Activated T-cell treated with anti-CD3 and anti-CD28 coated beads for 4 hours (primary cell): ENCODE measurements at regions not wholly inside any gene's neighbourhood (a gene's known extent, or its start where the extent isn't known, plus 50 kb on each side); places are given as distances from the start of the nearest gene placed in this dataset.

ENCODE experiments used
- DNase-seq: peaks from one replicate; pipeline ENCODE4 v3.0.0-alpha.2; 2020

- no peak for DNase-seq
These were observed 183.2 kb upstream of the GSE1 start for GRCh38 chr16:85429776-85430522.

- no peak for DNase-seq
These were observed 182.3 kb upstream of the GSE1 start for GRCh38 chr16:85430523-85431421.

GRCh38 chr16:85431431-85432124 is 181.5 kb upstream of the GSE1 start:
- DNase-seq: no peak

- DNase-seq: no peak
These were observed 180.5 kb upstream of the GSE1 start for GRCh38 chr16:85432606-85433005.

- no peak for DNase-seq
These were observed 179.6 kb upstream of the GSE1 start for GRCh38 chr16:85433477-85433876.

- no peak for DNase-seq
These were observed 177.8 kb upstream of the GSE1 start for GRCh38 chr16:85435286-85435685.

- DNase-seq: no peak
These were observed 177.4 kb upstream of the GSE1 start for GRCh38 chr16:85435700-85436099.

GRCh38 chr16:85436207-85436606 is 176.9 kb upstream of the GSE1 start:
- DNase-seq: no peak

GRCh38 chr16:85436636-85437165 is 176.4 kb upstream of the GSE1 start:
- no peak for DNase-seq

- no peak for DNase-seq
These were observed 175.7 kb upstream of the GSE1 start for GRCh38 chr16:85437166-85438052.

GRCh38 chr16:85438981-85439685 is 174.0 kb upstream of the GSE1 start:
- no peak for DNase-seq

- DNase-seq: no peak
These were observed 172.4 kb upstream of the GSE1 start for GRCh38 chr16:85440744-85441143.

GRCh38 chr16:85441189-85441889 is 171.8 kb upstream of the GSE1 start:
- no peak for DNase-seq

- no peak for DNase-seq
These were observed 171.0 kb upstream of the GSE1 start for GRCh38 chr16:85441890-85442670.

GRCh38 chr16:85443116-85443515 is 170.0 kb upstream of the GSE1 start:
- DNase-seq: no peak

- no peak for DNase-seq
These were observed 169.6 kb upstream of the GSE1 start for GRCh38 chr16:85443531-85443930.

- no peak for DNase-seq
These were observed 167.9 kb upstream of the GSE1 start for GRCh38 chr16:85445064-85445778.

GRCh38 chr16:85445779-85446222 is 167.3 kb upstream of the GSE1 start:
- no peak for DNase-seq
